Hepatocyte (in vitro differentiated cells): ENCODE measurements at regions not wholly inside any gene's neighbourhood (a gene's known extent, or its start where the extent isn't known, plus 50 kb on each side); places are given as distances from the start of the nearest gene placed in this dataset.

Source experiments
- DNase-seq: peaks from one replicate; pipeline ENCODE4 v3.0.0-alpha.2; 2016; ENCODE audit warnings: low spot score
- H2AFZ ChIP-seq: fragments of 200-600 bp; sonication (generic); 2 replicates; pipeline ENCODE4 v1.6.0; 2016; ENCODE audit warnings: antibody characterized with exemption, mild to moderate bottlenecking
- H3K27ac ChIP-seq: fragments of 200-600 bp; sonication (generic); 2 replicates; pipeline ENCODE4 v1.5.1; 2016; ENCODE audit warnings: mild to moderate bottlenecking
- H3K27me3 ChIP-seq: fragments of 200-600 bp; sonication (generic); 2 replicates; pipeline ENCODE4 v1.6.1; 2016
- H3K36me3 ChIP-seq: fragments of 200-600 bp; sonication (generic); replicated peaks from 2 replicates; pipeline ENCODE4 v1.5.1; 2016; ENCODE audit warnings: low read depth; ENCODE audit not compliant: insufficient read depth
- H3K4me1 ChIP-seq: fragments of 200-600 bp; sonication (generic); 2 replicates; pipeline ENCODE4 v1.5.1; 2016; ENCODE audit warnings: mild to moderate bottlenecking, moderate library complexity; ENCODE audit not compliant: insufficient read depth
- H3K4me2 ChIP-seq: fragments of 200-600 bp; sonication (generic); 2 replicates; pipeline ENCODE4 v1.6.0; 2016
- H3K4me3 ChIP-seq: fragments of 200-600 bp; sonication (generic); 2 replicates; pipeline ENCODE4 v1.5.1; 2016; ENCODE audit warnings: mild to moderate bottlenecking
- H3K79me2 ChIP-seq: fragments of 200-600 bp; sonication (generic); 2 replicates; pipeline ENCODE4 v1.6.0; 2017; ENCODE audit warnings: mild to moderate bottlenecking
- H3K9me2 ChIP-seq: fragments of 200-600 bp; sonication (generic); replicated peaks from 2 replicates; pipeline ENCODE4 v1.6.0; 2017; ENCODE audit warnings: mild to moderate bottlenecking; ENCODE audit not compliant: insufficient read depth
- H3K9me3 ChIP-seq: fragments of 200-600 bp; sonication (generic); 2 replicates; pipeline ENCODE4 v1.5.1; 2016; ENCODE audit warnings: low read depth, mild to moderate bottlenecking
- H4K20me1 ChIP-seq: fragments of 200-600 bp; sonication (generic); 2 replicates; pipeline ENCODE4 v1.6.0; 2016; ENCODE audit warnings: mild to moderate bottlenecking; ENCODE audit not compliant: insufficient read depth, poor library complexity, severe bottlenecking
- EZH2 ChIP-seq: fragments of 200-600 bp; sonication (generic); IDR thresholded peaks from 2 replicates; pipeline ENCODE4 v1.6.1; 2016; ENCODE audit warnings: antibody characterized with exemption, mild to moderate bottlenecking, borderline replicate concordance
- EZH2phosphoT487 ChIP-seq: fragments of 200-600 bp; sonication (generic); IDR thresholded peaks from one replicate; pipeline ENCODE4 v1.6.1; 2018; ENCODE audit warnings: antibody characterized with exemption, mild to moderate bottlenecking, low read depth, moderate library complexity; ENCODE audit not compliant: unreplicated experiment, severe bottlenecking
- WGBS: methylation state at CpG from one replicate; pipeline ENCODE4 v1.1.6; 2016; ENCODE audit warnings: low lambda C conversion rate; ENCODE audit errors: missing lambda C conversion rate; 5-methylcytosine and 5-hydroxymethylcytosine counted together
- TF ChIP-seq, protein P1 (sequence below): fragments of 200-600 bp; sonication (generic); IDR thresholded peaks from 2 replicates; pipeline ENCODE4 v1.5.1; 2016; ENCODE audit warnings: antibody characterized with exemption, mild to moderate bottlenecking; ENCODE audit not compliant: poor library complexity

DNA sequence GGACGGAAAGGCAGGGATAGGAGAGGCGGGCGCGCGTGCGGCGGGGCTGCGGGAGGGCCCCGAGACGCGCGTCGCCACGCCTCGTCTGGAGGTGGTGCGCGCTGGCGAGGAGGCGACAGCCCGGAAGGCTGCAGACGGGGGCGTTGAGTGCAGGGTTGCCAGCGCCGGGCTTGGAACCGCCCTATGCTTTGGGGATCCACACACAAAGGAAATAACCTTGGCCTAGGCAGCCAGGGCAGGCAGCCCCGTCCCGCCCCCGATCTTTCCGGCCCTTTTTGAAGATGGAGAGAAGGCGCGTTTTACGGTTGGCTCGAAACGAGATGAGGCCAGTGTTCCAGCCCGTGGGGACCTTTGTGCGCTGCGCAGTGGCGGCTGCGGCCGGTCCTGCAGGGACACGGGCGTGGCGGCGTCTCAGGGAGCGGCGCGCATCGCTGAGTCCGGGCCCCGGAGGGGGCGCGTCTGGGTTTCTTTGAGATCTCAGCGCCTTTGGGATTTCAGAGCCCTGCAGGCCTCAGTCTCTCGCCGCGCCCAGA lies 50.8 kb upstream of the TRIM2 start:
- H3K79me2 ChIP-seq: no peaks in the 10 kb centered on the region
- 1% methylated on average over 50 of the region's 56 CpGs for WGBS
- H3K27me3 ChIP-seq: no peaks in the 10 kb centered on the region
- peaks cover 12% of the 10 kb centered on the region for H3K4me1 ChIP-seq
- peak overlapping the region; percentile 66 for H3K4me3 ChIP-seq
- TF ChIP-seq EZH2phosphoT487 (no peak), EZH2 (no peak)
- TF ChIP-seq, protein P1, sequence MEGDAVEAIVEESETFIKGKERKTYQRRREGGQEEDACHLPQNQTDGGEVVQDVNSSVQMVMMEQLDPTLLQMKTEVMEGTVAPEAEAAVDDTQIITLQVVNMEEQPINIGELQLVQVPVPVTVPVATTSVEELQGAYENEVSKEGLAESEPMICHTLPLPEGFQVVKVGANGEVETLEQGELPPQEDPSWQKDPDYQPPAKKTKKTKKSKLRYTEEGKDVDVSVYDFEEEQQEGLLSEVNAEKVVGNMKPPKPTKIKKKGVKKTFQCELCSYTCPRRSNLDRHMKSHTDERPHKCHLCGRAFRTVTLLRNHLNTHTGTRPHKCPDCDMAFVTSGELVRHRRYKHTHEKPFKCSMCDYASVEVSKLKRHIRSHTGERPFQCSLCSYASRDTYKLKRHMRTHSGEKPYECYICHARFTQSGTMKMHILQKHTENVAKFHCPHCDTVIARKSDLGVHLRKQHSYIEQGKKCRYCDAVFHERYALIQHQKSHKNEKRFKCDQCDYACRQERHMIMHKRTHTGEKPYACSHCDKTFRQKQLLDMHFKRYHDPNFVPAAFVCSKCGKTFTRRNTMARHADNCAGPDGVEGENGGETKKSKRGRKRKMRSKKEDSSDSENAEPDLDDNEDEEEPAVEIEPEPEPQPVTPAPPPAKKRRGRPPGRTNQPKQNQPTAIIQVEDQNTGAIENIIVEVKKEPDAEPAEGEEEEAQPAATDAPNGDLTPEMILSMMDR: no peak
- no peaks in the 10 kb centered on the region for H3K36me3 ChIP-seq
- H3K27ac ChIP-seq: peak overlapping the region; percentile 94
- peak; percentile 80 for DNase-seq
- no peaks in the 10 kb centered on the region for H3K9me3 ChIP-seq
- H4K20me1 ChIP-seq: no peaks in the 10 kb centered on the region
- H2AFZ ChIP-seq: peak overlapping the region; percentile 92
- peak overlapping the region; percentile 97 for H3K4me2 ChIP-seq
- no peaks in the 10 kb centered on the region for H3K9me2 ChIP-seq

DNA sequence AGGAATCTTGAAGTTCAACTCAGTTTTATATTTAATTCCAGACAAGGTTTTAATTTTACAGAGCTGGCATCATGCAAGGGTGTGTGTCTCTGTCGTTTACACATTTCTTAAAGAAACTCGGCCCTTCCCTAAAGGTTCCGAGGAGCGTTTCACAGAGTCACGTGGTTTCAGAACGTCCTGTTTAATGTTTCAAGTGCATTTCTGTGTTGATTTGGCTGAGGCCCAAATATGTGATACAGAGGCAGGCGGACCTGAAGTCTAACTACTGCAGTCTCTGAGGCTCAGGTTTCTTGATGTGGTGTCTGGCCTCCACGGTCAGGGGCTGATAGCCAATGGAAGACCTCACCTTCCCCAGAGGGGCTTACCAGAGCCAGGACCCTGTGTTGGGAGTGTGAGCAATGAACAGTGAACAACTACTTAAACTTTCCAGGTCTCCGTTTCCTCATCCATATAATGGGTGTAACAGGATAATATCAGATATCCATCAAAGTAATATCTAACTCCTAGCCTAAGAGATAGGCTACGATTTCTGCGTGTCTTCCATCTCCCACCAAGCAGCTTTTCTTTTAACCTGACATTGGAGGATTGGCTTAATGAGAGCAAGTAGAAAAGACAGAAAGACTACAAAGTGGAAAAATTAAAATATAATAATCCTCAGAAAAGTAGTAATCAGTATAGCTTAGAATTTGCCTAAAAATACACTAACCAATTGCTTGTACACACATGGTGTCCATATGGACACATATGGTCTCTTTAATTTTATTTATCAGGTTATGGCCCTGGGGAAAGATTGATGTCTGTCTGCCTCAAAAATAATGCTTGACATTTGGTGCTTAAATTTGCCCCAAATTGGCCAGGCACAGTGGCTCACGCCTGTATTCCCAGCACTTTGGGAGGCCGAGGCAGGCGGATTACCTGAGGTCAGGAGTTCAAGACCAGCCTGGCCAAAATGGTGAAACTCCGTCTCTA lies 50.0 kb upstream of the TRIM2 start:
- WGBS: 44% methylated on average over 15 of the region's 15 CpGs
- peak overlapping the region; percentile 92 for H2AFZ ChIP-seq

More for the DNA sequence above, 50.0 kb upstream of the TRIM2 start:
- Histone ChIP-seq H3K27ac (peak overlapping the region; percentile 94), H3K9me2 (no peaks in the 10 kb centered on the region), H4K20me1 (no peaks in the 10 kb centered on the region), H3K4me3 (peak overlapping the region; percentile 66), H3K4me1 (peaks cover 12% of the 10 kb centered on the region), H3K36me3 (no peaks in the 10 kb centered on the region), H3K4me2 (peak overlapping the region; percentile 97), H3K27me3 (no peaks in the 10 kb centered on the region), H3K79me2 (no peaks in the 10 kb centered on the region), H3K9me3 (no peaks in the 10 kb centered on the region)
- TF ChIP-seq, protein P1: no peak
- TF ChIP-seq EZH2: no peak
- TF ChIP-seq EZH2phosphoT487: no peak
- DNase-seq: peak; percentile 64
